RWPE1 (cell line): ENCODE measurements at regions not wholly inside any gene's neighbourhood (a gene's known extent, or its start where the extent isn't known, plus 50 kb on each side); places are given as distances from the start of the nearest gene placed in this dataset.

ENCODE experiments used
- CTCF ChIA-PET: fragments of 350-600 bp; sonication (Branson Sonifier 250); formaldehyde crosslinking; extraction: SDS; loops from one replicate; lab custom pipeline; 2021; lab: Yijun Ruan, JAX
- POLR2A ChIA-PET: fragments of 400-600 bp; formaldehyde crosslinking; extraction: SDS; loops from one replicate; lab custom pipeline; 2020; ENCODE audit warnings: antibody characterized with exemption; ENCODE audit not compliant: low non-redundant PET; lab: Yijun Ruan, JAX
- DNase-seq: peaks from one replicate; pipeline ENCODE4 v3.0.0; 2012; ENCODE audit warnings: low spot score
- H3K27ac ChIP-seq: fragments of 450-650 bp; 2 replicates; pipeline ENCODE4 v1.5.1; 2017
- TF ChIP-seq, protein P1 (sequence below): fragments of 450-650 bp; conservative IDR thresholded peaks from 2 replicates; pipeline ENCODE4 v1.5.1; 2017; ENCODE audit warnings: low read depth, mild to moderate bottlenecking

DNA sequence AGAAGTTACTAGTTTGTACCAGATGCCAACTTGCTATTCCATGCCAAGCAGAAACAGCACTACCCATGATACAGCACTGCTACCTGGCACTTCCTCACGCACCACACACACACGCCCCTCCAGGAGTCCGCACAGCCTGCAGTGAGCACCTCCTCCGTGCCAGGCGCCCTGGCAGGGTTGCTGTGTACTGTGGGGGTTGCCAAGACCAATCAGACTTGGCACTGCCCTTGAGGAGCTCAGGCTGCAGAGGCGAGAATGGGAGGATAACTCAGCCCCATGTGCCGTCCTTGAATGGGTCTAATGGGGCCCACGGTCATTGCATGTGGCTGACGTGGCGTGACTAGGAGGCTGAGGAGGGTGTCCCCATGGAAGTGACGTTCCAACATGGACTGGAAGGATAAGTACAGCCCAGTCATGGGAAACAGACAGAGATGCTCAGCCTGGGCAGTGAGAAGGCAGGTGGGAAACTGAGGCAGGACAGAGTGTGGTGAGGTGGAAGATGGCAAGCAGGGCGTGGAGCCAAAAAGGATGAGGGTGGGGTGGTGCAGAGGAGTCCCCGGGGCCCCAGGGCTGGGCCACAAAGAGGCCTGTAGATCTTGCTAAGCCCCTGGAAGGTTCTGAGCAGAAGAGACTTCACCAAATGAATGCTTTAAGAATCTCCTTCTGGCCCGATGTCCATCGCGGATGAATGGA, 65.3 kb upstream of the C14orf180 start:
- ChIA-PET POLR2A (no interaction called here), CTCF (no interaction called here)

DNA sequence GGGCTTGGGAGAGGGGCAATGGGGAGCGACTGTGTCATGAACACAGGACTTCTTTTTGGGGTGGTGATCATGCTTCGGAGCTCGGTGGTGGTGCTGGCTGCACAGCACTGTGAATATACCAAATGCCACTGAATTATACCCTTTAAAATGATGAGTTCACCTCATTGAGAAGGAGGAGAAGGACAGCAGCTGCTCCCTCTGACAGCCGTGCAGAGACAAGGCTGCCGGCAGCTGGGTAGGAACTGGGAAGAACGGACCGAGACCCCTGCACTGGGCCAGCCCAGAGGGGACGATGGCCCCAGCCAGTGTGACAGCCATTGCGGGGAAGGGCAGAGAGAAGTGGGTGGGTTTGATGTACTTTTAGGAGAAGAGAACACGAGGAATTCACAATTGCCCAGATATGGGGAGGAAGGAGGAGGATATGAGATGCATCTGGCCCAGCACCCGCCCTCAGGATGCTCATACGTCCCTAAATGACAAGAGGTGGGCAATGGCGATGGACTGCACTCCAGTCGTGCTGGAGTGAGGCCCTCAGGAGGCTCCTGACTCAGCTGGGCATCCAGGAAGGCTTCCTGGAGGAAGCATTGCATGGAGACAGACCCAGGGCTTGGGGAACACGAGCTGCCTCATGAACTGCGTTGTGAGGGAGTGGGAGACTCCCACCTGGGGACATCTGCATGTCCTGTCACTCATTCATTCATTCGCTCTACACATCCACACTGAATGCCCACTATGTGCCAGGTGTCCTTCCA, 64.3 kb upstream of the C14orf180 start:
- no peak for DNase-seq
- H3K27ac ChIP-seq: no peak overlapping the region
- POLR2A ChIA-PET: interaction anchor here (0.7 kb wide), 1 partner anchor 49 kb away, joined by 3 read pairs; no protein-coding TSS in a partner anchor
- CTCF ChIA-PET: no interaction called here
- TF ChIP-seq, protein P1, sequence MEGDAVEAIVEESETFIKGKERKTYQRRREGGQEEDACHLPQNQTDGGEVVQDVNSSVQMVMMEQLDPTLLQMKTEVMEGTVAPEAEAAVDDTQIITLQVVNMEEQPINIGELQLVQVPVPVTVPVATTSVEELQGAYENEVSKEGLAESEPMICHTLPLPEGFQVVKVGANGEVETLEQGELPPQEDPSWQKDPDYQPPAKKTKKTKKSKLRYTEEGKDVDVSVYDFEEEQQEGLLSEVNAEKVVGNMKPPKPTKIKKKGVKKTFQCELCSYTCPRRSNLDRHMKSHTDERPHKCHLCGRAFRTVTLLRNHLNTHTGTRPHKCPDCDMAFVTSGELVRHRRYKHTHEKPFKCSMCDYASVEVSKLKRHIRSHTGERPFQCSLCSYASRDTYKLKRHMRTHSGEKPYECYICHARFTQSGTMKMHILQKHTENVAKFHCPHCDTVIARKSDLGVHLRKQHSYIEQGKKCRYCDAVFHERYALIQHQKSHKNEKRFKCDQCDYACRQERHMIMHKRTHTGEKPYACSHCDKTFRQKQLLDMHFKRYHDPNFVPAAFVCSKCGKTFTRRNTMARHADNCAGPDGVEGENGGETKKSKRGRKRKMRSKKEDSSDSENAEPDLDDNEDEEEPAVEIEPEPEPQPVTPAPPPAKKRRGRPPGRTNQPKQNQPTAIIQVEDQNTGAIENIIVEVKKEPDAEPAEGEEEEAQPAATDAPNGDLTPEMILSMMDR: no peak

More for the DNA sequence above, 65.3 kb upstream of the C14orf180 start:
- no peak for DNase-seq
- TF ChIP-seq, protein P1: no peak
- H3K27ac ChIP-seq: peak overlapping the region; percentile 60

DNA sequence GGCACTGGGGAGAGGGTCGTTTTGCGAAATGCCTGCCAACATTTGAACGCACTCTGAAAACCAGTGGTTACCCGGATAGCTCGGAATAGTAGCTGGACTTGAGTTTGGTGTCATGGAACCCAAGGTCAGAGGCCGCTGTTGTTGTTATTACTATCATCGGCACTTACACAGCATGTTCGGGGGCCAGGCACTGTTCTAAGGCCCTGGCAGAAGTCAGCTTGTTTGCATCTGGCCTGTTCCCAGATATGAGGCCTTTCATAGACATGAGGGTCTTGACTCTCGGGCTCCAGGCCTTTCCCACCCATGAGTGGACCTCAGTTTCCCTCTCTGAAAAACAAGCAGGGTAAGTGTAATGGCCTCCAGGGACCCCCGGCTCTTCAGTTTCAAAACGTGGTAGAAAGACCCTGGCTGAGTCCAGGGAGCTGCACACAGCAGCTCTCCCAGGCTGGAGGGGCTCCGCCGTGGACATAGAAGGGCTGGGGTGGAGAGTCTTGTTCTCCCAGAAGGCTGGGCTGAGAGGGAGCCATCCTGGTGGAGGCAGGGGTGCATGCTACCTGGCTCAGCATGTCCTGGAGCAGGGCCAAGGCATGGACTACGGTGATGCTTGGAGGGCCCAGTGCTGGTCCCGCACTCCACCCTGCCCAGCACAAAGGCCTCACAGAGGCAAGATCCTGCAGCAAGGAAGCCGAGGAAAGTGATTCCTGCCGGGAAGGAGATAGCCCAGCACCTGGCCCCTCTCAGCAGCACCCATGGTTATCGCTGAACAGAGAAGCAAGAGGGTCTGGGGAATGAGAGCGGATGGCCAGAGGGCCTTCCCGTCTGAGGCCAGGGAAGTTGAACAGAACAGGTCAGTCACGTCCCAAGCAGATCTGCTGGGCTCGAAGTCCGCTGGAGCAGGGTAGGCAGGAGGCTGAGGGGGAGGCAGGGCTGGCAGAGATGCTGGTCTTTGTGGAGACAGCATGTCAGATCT, 63.5 kb upstream of the C14orf180 start:
- no peak overlapping the region for H3K27ac ChIP-seq
- no peak for DNase-seq
- TF ChIP-seq, protein P1: no peak
- ChIA-PET CTCF (no interaction called here), POLR2A (no interaction called here)

DNA sequence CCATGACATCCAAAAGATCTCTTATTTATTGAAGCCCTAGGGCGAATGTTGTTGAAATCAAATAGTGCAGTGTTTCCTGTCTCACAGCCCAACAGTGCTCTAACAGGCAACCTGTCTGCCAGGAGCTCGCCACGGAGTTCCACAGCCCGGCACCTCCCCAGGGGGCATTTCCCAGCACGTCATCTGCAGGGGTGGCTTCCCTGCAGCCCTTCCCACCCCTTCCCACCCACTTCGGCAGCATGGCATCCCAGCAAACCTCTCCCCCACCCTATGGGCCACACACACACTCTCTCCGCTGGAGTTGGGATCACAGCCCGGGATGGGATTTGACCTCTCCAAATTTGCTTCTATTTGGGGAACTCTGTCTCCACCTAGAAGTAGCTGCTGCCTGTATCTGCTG, 62.7 kb upstream of the C14orf180 start:
- TF ChIP-seq, protein P1: no peak
- CTCF ChIA-PET: no interaction called here
- POLR2A ChIA-PET: no interaction called here
- no peak for DNase-seq
- H3K27ac ChIP-seq: no peak overlapping the region

DNA sequence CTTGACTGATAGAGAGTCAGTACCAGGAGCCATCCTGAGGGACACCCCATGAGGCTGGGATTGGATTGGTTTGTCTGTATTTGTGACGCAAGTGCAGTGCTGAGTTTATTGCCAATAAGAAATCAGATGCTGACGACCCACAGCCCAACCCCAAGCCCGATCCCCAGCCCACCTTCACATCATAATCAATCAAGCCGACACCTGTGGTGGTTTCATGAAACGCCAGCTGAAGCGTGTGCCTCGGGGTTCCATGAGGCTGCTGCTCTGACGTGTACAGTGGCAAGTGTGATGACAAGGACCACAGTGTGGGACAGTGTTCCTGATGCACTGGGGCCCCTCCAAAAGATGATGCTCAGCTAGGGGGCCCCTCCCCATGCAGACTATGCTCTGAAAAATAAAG, 62.1 kb upstream of the C14orf180 start:
- ChIA-PET CTCF (no interaction called here), POLR2A (no interaction called here)
- TF ChIP-seq, protein P1: no peak
- H3K27ac ChIP-seq: no peak overlapping the region
- no peak for DNase-seq

DNA sequence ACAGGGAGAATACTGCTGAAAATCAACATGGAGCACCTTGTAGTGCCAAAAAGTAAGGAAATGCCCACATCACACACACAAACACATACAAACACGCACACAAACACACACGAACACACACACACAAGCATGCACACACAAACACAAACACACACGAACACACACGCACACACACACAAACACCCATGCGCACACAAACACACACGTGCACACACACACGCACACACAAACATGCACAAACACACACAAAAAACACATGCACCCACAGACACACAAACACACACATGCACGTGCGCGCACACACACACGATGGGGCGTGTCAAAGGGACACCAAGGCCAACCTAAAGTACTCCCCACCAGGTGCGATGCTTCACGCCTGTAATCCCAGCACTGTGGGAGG, 61.7 kb upstream of the C14orf180 start:
- ChIA-PET CTCF (no interaction called here), POLR2A (no interaction called here)
- no peak overlapping the region for H3K27ac ChIP-seq
- no peak for DNase-seq
- TF ChIP-seq, protein P1: no peak
